ENCODE measurements at regions not wholly inside any gene's neighbourhood (a gene's known extent, or its start where the extent isn't known, plus 50 kb on each side); places are given as distances from the start of the nearest gene placed in this dataset.

- Histone ChIP-seq H3K79me2 (ENCODE audit: low read length) (peaks cover 21% of the 10 kb centered on the region), H3K4me2 (ENCODE audit: low read length) (no peak overlapping the region), H4K20me1 (ENCODE audit: insufficient read depth, low read length) (peaks cover 5% of the 10 kb centered on the region; the same call in 1 of the 2 replicates), H3K27ac (ENCODE audit: low read length) (no peak overlapping the region), H3K4me3 (ENCODE audit: low read length) (no peak overlapping the region), H3K27me3 (ENCODE audit: low read depth, low read length) (no peaks in the 10 kb centered on the region), H3K9ac (ENCODE audit: low read length) (no peak overlapping the region), H2AFZ (ENCODE audit: low read depth, low read length) (no peak overlapping the region), H3K9me3 (ENCODE audit: insufficient read depth, low read length) (no peaks in the 10 kb centered on the region), H3K36me3 (replicated peaks; ENCODE audit: low read depth, low read length) (no peaks in the 10 kb centered on the region), H3K4me1 (ENCODE audit: low read length) (no peaks in the 10 kb centered on the region)
- TF ChIP-seq EZH2phosphoT487 (IDR thresholded peaks at IDR 0.05; ENCODE audit: low read depth): no peak
- TF ChIP-seq, protein P1, sequence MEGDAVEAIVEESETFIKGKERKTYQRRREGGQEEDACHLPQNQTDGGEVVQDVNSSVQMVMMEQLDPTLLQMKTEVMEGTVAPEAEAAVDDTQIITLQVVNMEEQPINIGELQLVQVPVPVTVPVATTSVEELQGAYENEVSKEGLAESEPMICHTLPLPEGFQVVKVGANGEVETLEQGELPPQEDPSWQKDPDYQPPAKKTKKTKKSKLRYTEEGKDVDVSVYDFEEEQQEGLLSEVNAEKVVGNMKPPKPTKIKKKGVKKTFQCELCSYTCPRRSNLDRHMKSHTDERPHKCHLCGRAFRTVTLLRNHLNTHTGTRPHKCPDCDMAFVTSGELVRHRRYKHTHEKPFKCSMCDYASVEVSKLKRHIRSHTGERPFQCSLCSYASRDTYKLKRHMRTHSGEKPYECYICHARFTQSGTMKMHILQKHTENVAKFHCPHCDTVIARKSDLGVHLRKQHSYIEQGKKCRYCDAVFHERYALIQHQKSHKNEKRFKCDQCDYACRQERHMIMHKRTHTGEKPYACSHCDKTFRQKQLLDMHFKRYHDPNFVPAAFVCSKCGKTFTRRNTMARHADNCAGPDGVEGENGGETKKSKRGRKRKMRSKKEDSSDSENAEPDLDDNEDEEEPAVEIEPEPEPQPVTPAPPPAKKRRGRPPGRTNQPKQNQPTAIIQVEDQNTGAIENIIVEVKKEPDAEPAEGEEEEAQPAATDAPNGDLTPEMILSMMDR (IDR thresholded peaks at IDR 0.05; ENCODE audit: low read depth, low read length): no peak
Measured at GRCh38 chr1:39130325-39130724, 74.2 kb upstream of the MACF1 start.

- H3K4me1 ChIP-seq (ENCODE audit: low read length): no peaks in the 10 kb centered on the region
- no peak overlapping the region for H3K9ac ChIP-seq (ENCODE audit: low read length)
- H3K4me2 ChIP-seq (ENCODE audit: low read length): no peak overlapping the region
- H3K79me2 ChIP-seq (ENCODE audit: low read length): peaks cover 32% of the 10 kb centered on the region
- H3K36me3 ChIP-seq (replicated peaks; ENCODE audit: low read depth, low read length): no peaks in the 10 kb centered on the region
- H3K27me3 ChIP-seq (ENCODE audit: low read depth, low read length): no peaks in the 10 kb centered on the region
- H3K9me3 ChIP-seq (ENCODE audit: insufficient read depth, low read length): no peaks in the 10 kb centered on the region
- TF ChIP-seq, protein P1 (IDR thresholded peaks at IDR 0.05; ENCODE audit: low read depth, low read length): no peak
- H4K20me1 ChIP-seq (ENCODE audit: insufficient read depth, low read length): peaks cover 5% of the 10 kb centered on the region; the same call in 1 of the 2 replicates
- no peak overlapping the region for H3K4me3 ChIP-seq (ENCODE audit: low read length)
- H3K27ac ChIP-seq (ENCODE audit: low read length): no peak overlapping the region
- H2AFZ ChIP-seq (ENCODE audit: low read depth, low read length): no peak overlapping the region
Measured at GRCh38 chr1:39131940-39132339, 72.6 kb upstream of the MACF1 start.

DNA sequence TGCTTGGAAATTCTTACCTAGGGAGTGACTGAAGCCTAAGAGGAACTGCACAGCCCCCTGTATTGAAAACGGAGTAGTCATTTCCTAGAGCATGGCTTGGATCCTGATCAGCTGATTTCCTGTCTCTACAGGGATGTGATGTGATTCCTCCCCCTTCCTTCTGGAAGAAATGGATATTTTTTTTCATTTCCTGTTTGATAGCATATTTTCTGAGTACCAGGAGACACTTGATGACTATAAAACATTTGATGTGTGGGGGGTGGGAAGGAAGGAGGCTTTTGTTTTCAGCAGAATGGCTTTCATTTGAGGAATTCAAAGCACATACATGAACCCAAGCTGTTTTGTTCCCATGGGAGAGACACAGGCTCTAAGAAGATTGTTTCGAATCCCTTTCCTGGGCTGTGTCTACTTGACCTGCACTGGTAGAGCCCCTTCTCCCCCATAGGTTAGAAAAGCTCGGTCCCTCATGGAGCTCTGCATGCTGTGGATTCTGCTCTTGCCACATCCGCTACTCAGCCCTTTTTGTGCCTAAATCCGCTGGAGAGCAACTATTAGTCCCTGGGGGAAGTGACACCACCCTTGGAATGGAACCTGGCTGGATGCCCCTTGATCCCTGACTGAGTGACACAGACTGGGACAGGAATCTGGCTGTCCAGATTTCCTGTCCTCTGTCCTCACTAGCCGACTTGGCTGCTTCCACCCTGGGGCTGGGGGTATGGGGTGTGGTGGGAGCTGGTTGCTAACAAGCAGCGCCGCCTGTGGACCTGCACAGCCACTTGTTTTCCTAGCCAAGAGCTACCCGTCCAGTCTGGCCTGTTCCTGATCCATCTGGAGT lies 71.8 kb upstream of the MACF1 start:
- TF ChIP-seq EZH2phosphoT487 (IDR thresholded peaks at IDR 0.05; ENCODE audit: low read depth): no peak
- TF ChIP-seq, protein P1 (IDR thresholded peaks at IDR 0.05; ENCODE audit: low read depth, low read length): no peak
- Histone ChIP-seq H4K20me1 (ENCODE audit: insufficient read depth, low read length) (peaks cover 5% of the 10 kb centered on the region; the same call in 1 of the 2 replicates), H2AFZ (ENCODE audit: low read depth, low read length) (no peak overlapping the region), H3K79me2 (ENCODE audit: low read length) (peaks cover 28% of the 10 kb centered on the region), H3K4me3 (ENCODE audit: low read length) (no peak overlapping the region), H3K4me1 (ENCODE audit: low read length) (no peaks in the 10 kb centered on the region), H3K36me3 (replicated peaks; ENCODE audit: low read depth, low read length) (no peaks in the 10 kb centered on the region), H3K9me3 (ENCODE audit: insufficient read depth, low read length) (no peaks in the 10 kb centered on the region), H3K27me3 (ENCODE audit: low read depth, low read length) (no peaks in the 10 kb centered on the region), H3K9ac (ENCODE audit: low read length) (no peak overlapping the region), H3K4me2 (ENCODE audit: low read length) (no peak overlapping the region), H3K27ac (ENCODE audit: low read length) (no peak overlapping the region)

- no peaks in the 10 kb centered on the region for H3K4me1 ChIP-seq (ENCODE audit: low read length)
- no peak for TF ChIP-seq EZH2phosphoT487 (IDR thresholded peaks at IDR 0.05; ENCODE audit: low read depth)
- TF ChIP-seq, protein P1 (IDR thresholded peaks at IDR 0.05; ENCODE audit: low read depth, low read length): no peak
- no peak overlapping the region for H2AFZ ChIP-seq (ENCODE audit: low read depth, low read length)
- H4K20me1 ChIP-seq (ENCODE audit: insufficient read depth, low read length): peaks cover 5% of the 10 kb centered on the region; the same call in 1 of the 2 replicates
- H3K27ac ChIP-seq (ENCODE audit: low read length): no peak overlapping the region
- no peaks in the 10 kb centered on the region for H3K27me3 ChIP-seq (ENCODE audit: low read depth, low read length)
- no peaks in the 10 kb centered on the region for H3K36me3 ChIP-seq (replicated peaks; ENCODE audit: low read depth, low read length)
- no peak overlapping the region for H3K4me3 ChIP-seq (ENCODE audit: low read length)
- no peak overlapping the region for H3K4me2 ChIP-seq (ENCODE audit: low read length)
- H3K79me2 ChIP-seq (ENCODE audit: low read length): peaks cover 28% of the 10 kb centered on the region
- H3K9ac ChIP-seq (ENCODE audit: low read length): no peak overlapping the region
- H3K9me3 ChIP-seq (ENCODE audit: insufficient read depth, low read length): no peaks in the 10 kb centered on the region
Measured at GRCh38 chr1:39133340-39133684, 71.2 kb upstream of the MACF1 start.
